ENCODE measurements at regions not wholly inside any gene's neighbourhood (a gene's known extent, or its start where the extent isn't known, plus 50 kb on each side); places are given as distances from the start of the nearest gene placed in this dataset.

GRCh38 chr2:215681799-215682596, 246.1 kb upstream of the FN1 start:
- no peak for DNase-seq

- no peak for DNase-seq
Observed at GRCh38 chr2:215680605-215681598, 245.0 kb upstream of the FN1 start.

GRCh38 chr2:215678094-215678493, 242.2 kb upstream of the FN1 start:
- DNase-seq, result no peak

GRCh38 chr2:215677481-215677880, 241.6 kb upstream of the FN1 start:
- no peak for DNase-seq

GRCh38 chr2:215672406-215672805, 236.5 kb upstream of the FN1 start:
- DNase-seq, result no peak

GRCh38 chr2:215671691-215672090, 235.8 kb upstream of the FN1 start:
- DNase-seq, result no peak

- DNase-seq, result no peak
Observed at GRCh38 chr2:215671244-215671643, 235.4 kb upstream of the FN1 start.

- no peak for DNase-seq
Observed at GRCh38 chr2:215670396-215670795, 234.5 kb upstream of the FN1 start.

- no peak for DNase-seq
Observed at GRCh38 chr2:215668378-215668775, 232.5 kb upstream of the FN1 start.

- DNase-seq, result no peak
Observed at GRCh38 chr2:215667585-215668377, 231.9 kb upstream of the FN1 start.

GRCh38 chr2:215664847-215665525, 229.1 kb upstream of the FN1 start:
- DNase-seq, result no peak

- no peak for DNase-seq
Observed at GRCh38 chr2:215662715-215663114, 226.8 kb upstream of the FN1 start.

- DNase-seq, result no peak
Observed at GRCh38 chr2:215660687-215661086, 224.8 kb upstream of the FN1 start.

- DNase-seq, result no peak
Observed at GRCh38 chr2:215659650-215660049, 223.8 kb upstream of the FN1 start.

- peak; percentile 38 for DNase-seq
Observed at GRCh38 chr2:215658635-215659305, 222.9 kb upstream of the FN1 start.

GRCh38 chr2:215657844-215658243, 222.0 kb upstream of the FN1 start:
- DNase-seq, result no peak

GRCh38 chr2:215654148-215654819, 218.4 kb upstream of the FN1 start:
- no peak for DNase-seq

GRCh38 chr2:215653344-215654030, 217.6 kb upstream of the FN1 start:
- no peak for DNase-seq

GRCh38 chr2:215652388-215652787, 216.5 kb upstream of the FN1 start:
- no peak for DNase-seq

- DNase-seq, result no peak
Observed at GRCh38 chr2:215651412-215651811, 215.5 kb upstream of the FN1 start.

All from NCI-H446 treated with DMSO at 0.1 percent for 48 hours (cell line).